ENCODE measurements at regions not wholly inside any gene's neighbourhood (a gene's known extent, or its start where the extent isn't known, plus 50 kb on each side); places are given as distances from the start of the nearest gene placed in this dataset.

GRCh38 chr7:3234851-3235250, 66.2 kb upstream of the SDK1 start:
- DNase-seq (ENCODE audit: low spot score), result no peak

- DNase-seq (ENCODE audit: low spot score), result no peak
Observed at GRCh38 chr7:3235322-3235721, 65.7 kb upstream of the SDK1 start.

- DNase-seq (ENCODE audit: low spot score), result no peak
Observed at GRCh38 chr7:3236268-3236667, 64.8 kb upstream of the SDK1 start.

- DNase-seq (ENCODE audit: low spot score), result no peak
Observed at GRCh38 chr7:3238525-3239210, 62.4 kb upstream of the SDK1 start.

- DNase-seq (ENCODE audit: low spot score), result peak; percentile 29
Observed at GRCh38 chr7:3239291-3239691, 61.8 kb upstream of the SDK1 start.

- DNase-seq (ENCODE audit: low spot score), result no peak
Observed at GRCh38 chr7:3240826-3241430, 60.1 kb upstream of the SDK1 start.

- DNase-seq (ENCODE audit: low spot score), result no peak
Observed at GRCh38 chr7:3241686-3242258, 59.3 kb upstream of the SDK1 start.

- DNase-seq (ENCODE audit: low spot score), result no peak
Observed at GRCh38 chr7:3242398-3242972, 58.6 kb upstream of the SDK1 start.

- DNase-seq (ENCODE audit: low spot score), result no peak
Observed at GRCh38 chr7:3243256-3243655, 57.8 kb upstream of the SDK1 start.

GRCh38 chr7:3243680-3244079, 57.4 kb upstream of the SDK1 start:
- DNase-seq (ENCODE audit: low spot score), result no peak

- DNase-seq (ENCODE audit: low spot score), result no peak
Observed at GRCh38 chr7:3244241-3244814, 56.7 kb upstream of the SDK1 start.

GRCh38 chr7:3245077-3245476, 56.0 kb upstream of the SDK1 start:
- DNase-seq (ENCODE audit: low spot score), result no peak

GRCh38 chr7:3245721-3246120, 55.3 kb upstream of the SDK1 start:
- DNase-seq (ENCODE audit: low spot score), result no peak

GRCh38 chr7:3246127-3246526, 54.9 kb upstream of the SDK1 start:
- no peak for DNase-seq (ENCODE audit: low spot score)

GRCh38 chr7:3246651-3247050, 54.4 kb upstream of the SDK1 start:
- DNase-seq (ENCODE audit: low spot score), result no peak

GRCh38 chr7:3250725-3251124, 50.3 kb upstream of the SDK1 start:
- DNase-seq (ENCODE audit: low spot score), result no peak
